ENCODE measurements at regions not wholly inside any gene's neighbourhood (a gene's known extent, or its start where the extent isn't known, plus 50 kb on each side); places are given as distances from the start of the nearest gene placed in this dataset.

DNA sequence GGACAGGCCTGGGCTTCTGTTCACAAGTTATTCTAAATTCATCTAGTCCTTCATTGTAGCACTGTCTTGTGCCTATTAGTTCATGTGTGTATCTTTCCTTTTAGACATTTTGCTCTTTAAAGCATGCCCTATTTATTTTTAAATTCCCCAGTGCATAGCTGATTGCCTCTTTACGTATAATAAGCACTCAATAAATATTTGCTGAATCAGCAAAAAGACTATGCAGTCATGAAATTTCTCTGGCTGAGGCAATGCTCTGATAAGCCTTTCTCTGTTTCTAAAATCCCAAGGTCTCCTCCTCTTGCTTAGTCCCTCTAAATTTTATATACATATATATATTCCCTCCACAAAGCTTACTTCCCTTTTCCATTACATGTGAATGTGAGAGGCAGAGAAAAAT lies 315.9 kb upstream of the PCSK5 start:
- TF ChIP-seq CTCF (conservative IDR thresholded peaks at IDR 0.05 in 1 of 2, IDR thresholded peaks at IDR 0.05 in 1 of 2; ENCODE audit: extremely low read depth in 1 of 2, insufficient read depth in 1 of 2, low read depth in 1 of 2, low read length in 2 of 2): no peak
- no peak for TF ChIP-seq EZH2 (IDR thresholded peaks at IDR 0.05; ENCODE audit: borderline replicate concordance, low read length)
